AG04450 (cell line): ENCODE measurements at regions not wholly inside any gene's neighbourhood (a gene's known extent, or its start where the extent isn't known, plus 50 kb on each side); places are given as distances from the start of the nearest gene placed in this dataset.

Experiments used
- CTCF ChIA-PET: fragments of 300-600, 350-600 bp; formaldehyde crosslinking; extraction: SDS; loops from one replicate; lab custom pipeline; 2022; ENCODE audit warnings: antibody characterized with exemption, inconsistent platforms; lab: Charles Lee
- POLR2A ChIA-PET: fragments of 350-600 bp; formaldehyde crosslinking; extraction: SDS; loops from one replicate; lab custom pipeline; 2021; ENCODE audit warnings: antibody characterized with exemption, inconsistent platforms; lab: Yijun Ruan, JAX
- DNase-seq: peaks from one replicate; pipeline ENCODE4 v3.0.0-alpha.2; 2011; ENCODE audit warnings: low read depth, low spot score
- H3K27ac ChIP-seq: one replicate; pipeline ENCODE4 v1.5.1; 2012; ENCODE audit warnings: low read depth, low read length, control low read depth
- H3K27me3 ChIP-seq: one replicate; pipeline ENCODE4 v1.6.0; 2012; ENCODE audit warnings: low read length; ENCODE audit not compliant: control insufficient read depth, insufficient read depth
- H3K4me3 ChIP-seq: 2 replicates; pipeline ENCODE4 v1.5.1; 2011; ENCODE audit warnings: mild to moderate bottlenecking, low read depth, low read length, control low read depth
- H3K9me3 ChIP-seq: 2 replicates; pipeline ENCODE4 v1.5.1; 2012; ENCODE audit warnings: low read length; ENCODE audit not compliant: control insufficient read depth, insufficient read depth
- CTCF ChIP-seq: IDR thresholded peaks from 2 replicates; pipeline ENCODE4 v1.5.1; 2011; ENCODE audit warnings: low read depth, low read length, control low read depth, inconsistent platforms

GRCh38 chr13:109330123-109330522 is 456.3 kb downstream of the IRS2 start:
- DNase-seq: no peak
- no peaks in the 10 kb centered on the region for H3K9me3 ChIP-seq
- ChIA-PET CTCF (no interaction called here), POLR2A (no interaction called here)
- no peaks in the 10 kb centered on the region for H3K27me3 ChIP-seq
- H3K4me3 ChIP-seq: no peak overlapping the region
- no peak for TF ChIP-seq CTCF
- H3K27ac ChIP-seq: no peak overlapping the region

- ChIA-PET POLR2A (no interaction called here), CTCF (no interaction called here)
- no peak for DNase-seq
- H3K27ac ChIP-seq: no peak overlapping the region
- H3K27me3 ChIP-seq: no peaks in the 10 kb centered on the region
- no peaks in the 10 kb centered on the region for H3K9me3 ChIP-seq
- TF ChIP-seq CTCF: no peak
- H3K4me3 ChIP-seq: no peak overlapping the region
These were observed 457.2 kb downstream of the IRS2 start for GRCh38 chr13:109329175-109329574.

- ChIA-PET POLR2A (interaction anchor here (0.7 kb wide), 1 partner anchor 121 kb away, joined by 4 read pairs; no protein-coding TSS in a partner anchor), CTCF (interaction anchor here (0.6 kb wide), 1 partner anchor 182 kb away, joined by 3 read pairs; no protein-coding TSS in a partner anchor)
- Histone ChIP-seq H3K27me3 (no peaks in the 10 kb centered on the region), H3K4me3 (no peak overlapping the region), H3K27ac (no peak overlapping the region), H3K9me3 (no peaks in the 10 kb centered on the region)
- no peak for DNase-seq
- no peak for TF ChIP-seq CTCF
These were observed 459.8 kb downstream of the IRS2 start for GRCh38 chr13:109326601-109327000.

- CTCF ChIA-PET: interaction anchor here (0.6 kb wide), 1 partner anchor 40 kb away, joined by 7 read pairs; no protein-coding TSS in a partner anchor
- H3K9me3 ChIP-seq: peaks cover 7% of the 10 kb centered on the region; the same call in 1 of the 2 replicates
- TF ChIP-seq CTCF: no peak
- H3K4me3 ChIP-seq: no peak overlapping the region
- DNase-seq: no peak
- peaks cover 5% of the 10 kb centered on the region for H3K27me3 ChIP-seq
- no peak overlapping the region for H3K27ac ChIP-seq
- POLR2A ChIA-PET: no interaction called here
These were observed 463.0 kb downstream of the IRS2 start for GRCh38 chr13:109323338-109323737.

- ChIA-PET POLR2A (no interaction called here), CTCF (no interaction called here)
- DNase-seq: no peak
These were observed 467.3 kb downstream of the IRS2 start for GRCh38 chr13:109318945-109319590.

More at GRCh38 chr13:109318945-109319590, 467.3 kb downstream of the IRS2 start:
- no peak overlapping the region for H3K4me3 ChIP-seq
- H3K27ac ChIP-seq: no peak overlapping the region
- H3K9me3 ChIP-seq: peaks cover 7% of the 10 kb centered on the region; the same call in 1 of the 2 replicates
- TF ChIP-seq CTCF: no peak
- peaks cover 5% of the 10 kb centered on the region for H3K27me3 ChIP-seq
